HG02938 (cell line): ENCODE measurements at regions not wholly inside any gene's neighbourhood (a gene's known extent, or its start where the extent isn't known, plus 50 kb on each side); places are given as distances from the start of the nearest gene placed in this dataset.

Experiments
- ATAC-seq: cut with Tn5 transposase; IDR thresholded peaks from one replicate; pipeline ENCODE4 v1.9.1; 2021; ENCODE audit warnings: mild to moderate bottlenecking, moderate library complexity; ENCODE audit not compliant: unreplicated experiment

DNA sequence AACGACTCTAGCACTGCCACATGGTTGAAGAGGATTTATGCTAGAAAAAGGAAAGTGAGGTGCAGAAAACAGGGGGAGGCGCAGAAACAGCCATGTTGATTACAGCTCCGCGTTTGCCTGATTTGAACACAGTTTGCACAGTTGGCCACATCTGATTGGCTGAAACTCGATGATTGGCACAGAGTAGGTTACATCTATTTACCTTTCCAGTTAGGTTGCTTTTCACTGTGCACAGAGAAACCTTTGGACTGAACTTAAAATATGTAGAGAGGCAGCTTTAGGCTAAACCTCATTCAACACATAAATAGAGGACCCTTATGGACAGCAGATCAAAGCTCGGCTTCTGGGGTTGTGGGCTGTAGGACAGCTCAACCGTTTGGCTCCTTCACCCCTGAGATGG, 153.7 kb upstream of the APCDD1 start:
- no peak for ATAC-seq

DNA sequence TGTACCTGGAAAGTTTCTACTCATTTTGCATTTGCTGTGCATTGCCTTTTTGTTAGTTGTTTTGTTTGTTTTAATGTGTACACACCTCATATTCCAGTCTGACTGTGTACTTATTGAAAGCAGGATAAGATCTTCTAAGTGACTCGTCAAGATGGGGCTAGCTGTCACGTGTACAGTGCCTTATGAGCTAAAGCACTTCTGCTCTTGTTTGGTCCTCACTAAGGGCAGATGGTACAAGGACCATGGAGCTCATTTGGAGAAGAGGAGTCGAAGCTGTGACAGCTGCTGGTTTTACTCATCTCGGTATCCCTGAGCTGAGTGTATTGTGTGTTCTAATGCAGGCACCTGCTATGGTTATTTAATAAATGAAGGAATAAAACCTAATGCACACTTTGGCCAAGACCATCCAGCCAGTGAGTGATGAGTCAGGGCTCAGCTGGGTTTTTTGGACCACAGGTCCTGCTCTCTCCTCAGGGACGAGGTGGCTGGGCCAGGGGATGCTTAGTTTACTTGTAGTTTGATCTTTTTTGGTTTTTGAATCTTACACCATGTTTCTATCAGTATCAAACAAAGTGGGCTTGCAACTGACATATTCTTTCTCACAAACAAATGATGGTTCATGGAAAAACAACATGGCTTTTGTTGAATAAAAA, 152.5 kb upstream of the APCDD1 start:
- no peak for ATAC-seq

DNA sequence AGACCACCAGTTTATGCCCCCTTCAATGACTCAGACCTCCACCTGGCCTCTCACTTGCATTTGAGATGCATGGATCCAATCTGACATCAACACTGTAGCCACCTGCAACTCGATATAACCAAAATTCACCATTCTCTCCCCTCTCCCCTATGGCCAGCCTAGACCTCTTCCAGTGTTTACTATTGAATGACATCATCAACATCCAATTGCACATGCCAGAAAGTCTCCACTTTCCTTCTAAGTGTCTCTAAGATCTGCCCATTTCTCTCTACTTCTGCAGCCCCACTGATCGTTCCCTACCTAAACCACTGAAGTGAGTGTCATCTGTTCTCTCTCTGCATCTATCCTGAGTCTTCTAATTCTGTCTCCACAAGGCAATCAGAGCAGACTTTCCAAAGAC, 151.3 kb upstream of the APCDD1 start:
- no peak for ATAC-seq

DNA sequence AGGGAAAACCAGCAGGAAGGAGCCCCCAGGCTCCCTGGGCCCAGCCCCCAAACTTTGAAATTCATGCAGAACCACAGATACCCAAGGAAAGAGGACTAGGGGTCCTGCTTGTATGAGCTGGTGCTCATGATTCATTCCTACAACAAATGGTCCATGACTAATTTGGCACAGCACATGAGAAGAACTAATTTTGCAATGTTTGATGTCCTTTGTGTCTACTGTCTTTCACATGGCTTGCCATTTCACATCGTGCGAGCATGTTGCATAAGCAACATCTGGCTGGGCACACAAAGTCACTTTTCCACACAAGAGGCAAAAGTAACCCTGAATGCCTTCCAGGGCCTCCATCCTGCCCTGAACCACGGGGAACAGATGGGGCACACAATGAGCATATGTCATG, 149.6 kb upstream of the APCDD1 start:
- no peak for ATAC-seq

DNA sequence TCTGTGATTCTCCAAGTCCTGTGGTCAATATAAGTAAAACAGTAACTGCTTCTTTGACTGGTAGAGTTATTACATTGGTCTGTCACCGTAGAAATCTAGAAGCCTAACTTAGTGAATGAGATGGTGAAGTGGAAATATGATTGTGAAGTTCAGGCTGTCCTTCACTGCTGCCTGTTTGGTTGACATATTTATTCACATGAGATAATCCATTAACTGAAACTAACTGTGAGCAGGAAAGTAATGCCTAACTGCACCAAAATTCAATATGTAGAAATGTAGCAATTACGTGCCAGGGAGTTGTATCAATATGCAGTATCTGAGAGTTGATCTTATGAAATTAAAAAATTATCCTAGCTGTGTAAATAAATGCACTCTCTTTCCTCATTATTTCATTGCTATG, 147.7 kb upstream of the APCDD1 start:
- ATAC-seq, result no peak

DNA sequence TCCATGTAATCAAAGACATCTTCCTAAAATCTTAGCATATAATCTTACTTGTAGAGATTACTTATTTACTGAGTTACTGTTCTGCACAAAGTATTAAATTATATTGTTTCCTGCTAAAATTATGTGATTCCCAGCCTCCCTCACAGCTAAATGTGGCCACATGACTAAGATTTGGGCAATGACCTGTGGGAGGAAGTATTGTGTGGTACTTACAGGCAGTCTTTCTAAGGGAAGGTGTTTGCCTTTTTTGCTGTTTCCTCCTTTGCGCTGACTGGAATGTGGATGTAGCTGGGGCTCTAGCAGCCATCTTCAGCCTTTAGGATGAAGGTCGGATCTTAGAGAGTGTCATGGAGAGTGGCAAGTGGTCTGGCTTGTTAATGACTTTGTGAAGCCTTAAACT, 146.3 kb upstream of the APCDD1 start:
- ATAC-seq, result no peak

DNA sequence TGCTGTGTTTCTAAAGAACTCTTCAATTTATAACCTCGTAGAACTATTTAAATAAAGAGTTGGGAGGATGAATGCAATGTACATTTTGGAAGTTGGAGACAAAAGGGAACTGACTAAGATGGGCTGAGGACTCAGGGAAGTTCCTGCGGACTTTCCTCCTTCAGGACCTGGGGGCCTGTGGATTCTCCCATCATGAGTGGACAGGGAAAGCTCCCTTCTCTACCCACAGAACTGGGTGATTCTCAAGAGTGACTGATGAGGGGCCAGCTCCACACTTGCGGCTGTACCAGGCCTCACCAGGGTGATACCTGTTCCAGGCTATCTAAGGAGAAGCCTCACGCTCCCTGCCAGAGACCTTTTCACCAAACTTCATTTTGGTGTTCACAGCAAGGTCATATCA, 143.8 kb upstream of the APCDD1 start:
- no peak for ATAC-seq

DNA sequence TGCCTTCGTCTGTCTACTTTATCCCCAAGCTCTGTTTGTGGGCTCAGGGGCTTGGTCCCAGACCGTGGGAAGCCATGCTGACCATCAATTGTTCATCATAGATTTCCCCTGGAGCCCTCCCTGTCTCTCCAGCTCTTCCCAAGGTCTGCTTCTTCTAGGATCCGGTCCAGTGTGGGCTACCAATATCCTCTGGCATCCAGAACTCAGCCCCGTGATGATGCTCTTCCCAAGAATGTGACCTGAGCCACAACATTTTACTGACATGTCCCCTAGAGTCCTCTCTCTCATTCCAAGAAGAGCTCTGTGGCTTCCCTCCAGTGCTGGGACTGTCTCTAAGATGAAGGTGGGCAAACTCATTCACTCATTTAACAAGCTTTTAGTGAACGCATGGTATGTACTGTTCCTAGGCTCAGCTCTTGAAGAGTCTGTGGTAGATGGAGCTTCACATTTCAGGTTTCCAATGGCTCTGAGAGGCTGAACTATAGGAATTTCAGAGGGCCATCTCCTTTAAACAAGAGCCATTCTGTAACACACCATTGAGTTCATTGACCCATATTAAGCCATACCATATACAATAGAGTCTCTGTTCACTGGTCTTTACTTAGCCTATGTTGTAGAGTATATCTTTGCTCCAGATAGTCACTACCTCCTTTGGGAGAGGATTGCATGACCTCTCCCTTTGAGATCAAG, 142.0 kb upstream of the APCDD1 start:
- no peak for ATAC-seq

DNA sequence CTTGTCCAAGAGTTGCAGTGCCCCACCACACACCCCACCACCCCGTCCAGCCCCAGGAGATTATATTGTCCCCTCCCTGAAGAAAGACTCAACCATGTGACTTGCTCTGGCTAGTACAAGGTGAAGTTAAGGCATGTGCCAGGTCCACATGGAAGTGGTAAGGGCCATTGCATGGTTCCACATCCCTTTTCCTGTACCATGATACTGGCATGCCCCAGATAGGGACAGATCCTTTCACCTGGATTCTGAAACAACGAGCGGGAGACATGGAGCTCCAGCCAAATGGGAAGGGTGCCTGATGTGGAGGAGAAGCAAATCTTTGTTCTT, 141.5 kb upstream of the APCDD1 start:
- ATAC-seq, result no peak

DNA sequence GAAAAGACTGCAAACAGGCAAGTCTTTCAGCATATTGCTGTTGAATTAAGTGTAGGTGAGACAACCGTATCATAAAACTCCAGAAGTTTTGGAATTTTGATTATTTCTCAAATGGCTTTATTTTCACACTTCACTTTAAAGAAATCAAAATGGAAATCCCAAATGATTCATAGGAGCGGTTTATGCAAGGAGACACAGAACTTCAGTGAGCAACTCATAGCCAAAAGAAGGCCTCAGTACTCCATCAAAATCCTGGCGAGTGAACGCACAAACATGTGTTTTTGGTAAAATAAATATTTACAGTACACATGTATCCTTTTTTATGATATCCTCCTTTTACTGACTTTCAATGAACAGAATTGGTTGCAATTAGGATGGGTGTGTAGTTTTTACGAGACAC, 140.4 kb upstream of the APCDD1 start:
- no peak for ATAC-seq

DNA sequence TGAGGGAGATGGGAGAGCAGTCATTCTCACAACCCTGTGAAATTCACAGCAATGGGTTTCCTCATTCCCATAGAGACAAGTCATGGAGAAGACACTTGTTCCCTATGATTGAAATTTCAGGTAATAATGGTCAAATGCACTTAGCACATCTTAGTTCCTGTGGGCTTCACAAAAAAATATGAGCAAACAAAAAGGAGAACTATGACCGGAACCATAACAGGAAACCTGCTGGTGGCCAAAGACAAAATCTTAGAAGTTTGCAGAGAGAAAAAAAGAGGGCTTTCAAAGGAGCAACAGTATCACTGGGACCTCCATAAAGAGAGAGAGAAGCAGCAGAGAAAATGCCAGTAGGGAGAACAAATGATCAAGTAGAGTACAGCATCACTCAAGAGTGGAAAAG, 138.9 kb upstream of the APCDD1 start:
- no peak for ATAC-seq

DNA sequence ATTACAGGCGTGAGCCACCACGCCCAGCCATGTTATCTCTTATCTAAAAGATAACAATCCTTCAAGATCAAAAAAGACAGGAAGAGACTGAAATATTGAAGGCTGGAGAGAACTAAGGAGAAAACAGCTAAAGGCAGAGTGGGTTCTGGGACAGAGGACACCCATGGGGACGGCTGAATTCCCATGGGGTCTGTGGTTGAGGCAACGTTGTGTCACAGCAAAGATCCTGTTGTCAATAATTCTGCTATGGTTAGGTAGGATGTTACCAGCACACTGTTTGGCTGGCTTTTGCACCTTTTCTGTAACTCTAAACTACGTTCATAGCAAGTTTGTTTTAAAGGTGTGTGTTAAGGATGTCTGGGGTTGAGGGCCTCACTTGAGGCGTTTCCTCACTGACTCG, 137.7 kb upstream of the APCDD1 start:
- no peak for ATAC-seq

DNA sequence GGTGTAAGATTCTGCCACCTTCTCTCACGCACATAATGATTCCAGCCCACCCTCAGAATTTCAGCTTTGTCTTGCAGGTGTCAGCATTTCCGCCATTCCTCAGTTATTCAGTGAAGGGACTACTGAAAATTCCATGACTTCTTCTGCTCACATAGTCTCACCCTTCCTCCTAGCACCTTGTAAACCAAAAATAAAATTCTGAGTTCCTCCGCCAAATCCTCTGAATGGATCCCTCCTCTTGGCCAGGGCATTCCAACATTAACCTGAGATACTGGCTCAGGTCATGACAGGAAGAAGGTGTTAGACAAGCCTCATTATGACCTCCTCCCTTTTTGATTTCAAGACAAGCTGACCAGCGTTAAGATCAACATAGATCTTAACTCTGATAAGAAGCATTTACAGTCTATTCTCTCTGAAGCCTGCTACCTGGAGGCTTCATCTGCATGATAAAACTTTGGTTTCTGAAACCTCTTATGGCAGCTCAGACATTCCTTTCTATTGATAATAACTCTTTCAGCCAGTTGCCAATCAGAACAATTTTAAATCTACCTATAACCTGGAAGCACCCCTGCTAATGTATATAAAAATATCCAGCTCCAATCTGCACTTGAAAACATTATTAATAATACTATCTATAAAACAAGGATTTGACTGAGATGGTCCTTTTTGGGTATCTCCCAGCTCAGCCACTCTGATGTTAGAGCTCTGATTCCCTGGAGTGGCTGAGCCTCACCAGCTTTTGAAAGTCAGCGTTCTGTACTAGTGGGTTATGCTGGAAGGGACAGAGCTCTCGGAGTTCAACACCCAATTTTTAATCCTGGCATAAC, 136.4 kb upstream of the APCDD1 start:
- ATAC-seq, result no peak

DNA sequence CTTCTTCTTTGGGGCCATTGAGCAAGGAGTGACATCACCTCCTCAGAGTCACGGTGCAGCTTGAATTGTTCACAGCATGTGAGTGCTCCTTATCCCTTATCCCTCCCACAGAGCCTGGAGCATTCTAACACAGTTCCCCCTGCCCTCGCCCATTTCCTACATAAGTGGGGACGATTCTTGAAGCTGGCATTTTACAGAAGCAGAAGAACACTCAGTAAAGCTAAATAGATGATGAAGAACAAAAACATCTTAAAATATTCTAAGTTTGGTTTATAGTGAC, 135.8 kb upstream of the APCDD1 start:
- no peak for ATAC-seq

DNA sequence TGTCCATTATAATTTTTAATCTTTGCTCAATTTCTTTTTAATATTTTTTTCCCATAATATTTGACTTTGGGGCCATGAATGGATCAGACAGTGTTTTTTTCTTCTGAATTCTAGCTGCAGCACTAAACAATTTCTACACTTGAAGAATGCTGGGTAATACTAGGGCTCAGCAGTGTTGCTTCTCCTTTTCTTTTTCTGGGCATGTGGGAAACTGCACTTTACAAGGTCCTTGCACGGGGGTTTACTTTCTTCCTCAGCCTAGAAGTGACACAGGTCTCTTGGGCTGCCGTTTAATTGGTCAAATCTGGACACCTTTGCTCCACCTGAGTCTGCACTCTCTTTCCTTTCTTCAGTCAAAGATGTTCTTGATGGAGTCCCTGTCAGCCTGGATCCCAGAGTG, 135.4 kb upstream of the APCDD1 start:
- ATAC-seq, result no peak

DNA sequence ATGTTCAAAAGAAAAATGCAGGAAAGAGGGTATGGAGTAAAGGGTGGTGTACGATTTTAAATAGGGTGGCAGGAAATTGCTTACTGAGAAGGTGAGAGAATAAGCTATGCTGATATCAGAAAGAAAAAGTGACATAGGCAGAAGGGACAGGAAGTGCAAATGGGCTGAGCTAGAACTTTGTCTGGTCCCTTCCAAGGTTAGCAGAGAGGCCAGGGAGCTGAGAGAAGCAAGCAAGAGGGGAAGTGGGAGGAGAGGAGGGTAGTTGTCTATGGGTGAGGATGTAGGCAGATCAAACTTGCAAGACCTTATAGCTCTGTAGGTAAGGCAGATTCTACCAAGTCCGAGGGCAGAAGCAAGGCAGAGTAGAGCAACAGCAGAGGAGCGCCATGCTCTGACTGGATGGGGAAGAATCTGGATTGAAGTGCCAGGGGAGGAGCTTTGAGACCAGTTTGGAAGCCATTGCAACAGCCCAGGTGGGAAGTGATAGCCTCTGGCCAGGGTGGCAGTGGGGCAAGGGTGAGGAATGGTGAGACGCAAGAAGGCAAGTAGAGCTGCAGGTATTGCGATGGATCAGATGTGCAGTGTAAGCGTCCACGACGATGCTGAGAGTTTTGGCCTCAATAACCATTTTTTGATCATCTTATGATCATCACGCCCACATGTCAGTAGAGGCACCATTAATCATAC, 134.4 kb upstream of the APCDD1 start:
- no peak for ATAC-seq

DNA sequence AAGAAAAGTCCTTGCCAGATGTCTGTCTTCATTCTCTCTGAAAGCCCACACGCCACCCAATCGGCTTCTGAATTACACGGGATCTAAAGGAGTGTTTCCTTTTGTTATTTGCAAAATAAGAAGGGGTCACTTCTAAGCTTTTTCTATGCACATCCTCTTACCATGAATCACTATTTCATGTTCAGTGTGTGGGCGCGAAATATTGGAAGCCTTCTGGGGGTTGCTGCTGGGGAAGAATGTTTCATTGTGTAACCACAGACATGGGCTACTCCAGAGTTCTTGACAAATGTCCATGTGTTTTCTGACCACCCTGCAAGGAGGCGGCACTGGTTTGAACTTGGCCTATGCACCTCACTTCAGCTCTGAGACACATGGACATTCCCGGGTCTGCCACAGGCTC, 133.6 kb upstream of the APCDD1 start:
- ATAC-seq, result no peak

DNA sequence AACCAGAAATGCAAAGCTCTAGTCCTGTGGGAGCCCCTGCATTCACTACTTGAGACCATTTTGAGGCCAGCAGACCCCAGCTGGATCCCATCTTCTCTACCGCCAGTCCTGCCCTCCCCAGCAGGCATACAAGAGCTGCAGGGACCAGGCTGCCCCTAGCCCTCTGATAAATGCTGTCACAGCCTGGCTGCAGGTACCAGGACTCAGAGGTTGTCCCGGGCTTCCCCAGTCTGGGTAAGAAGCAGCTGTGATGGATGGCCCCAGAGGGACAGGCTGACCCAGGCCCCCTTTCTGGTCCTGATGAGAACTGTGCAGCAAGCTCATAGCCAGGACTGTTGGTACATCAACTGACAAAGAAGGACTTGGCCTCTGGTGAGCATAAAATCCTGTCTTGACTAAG, 132.9 kb upstream of the APCDD1 start:
- no peak for ATAC-seq

DNA sequence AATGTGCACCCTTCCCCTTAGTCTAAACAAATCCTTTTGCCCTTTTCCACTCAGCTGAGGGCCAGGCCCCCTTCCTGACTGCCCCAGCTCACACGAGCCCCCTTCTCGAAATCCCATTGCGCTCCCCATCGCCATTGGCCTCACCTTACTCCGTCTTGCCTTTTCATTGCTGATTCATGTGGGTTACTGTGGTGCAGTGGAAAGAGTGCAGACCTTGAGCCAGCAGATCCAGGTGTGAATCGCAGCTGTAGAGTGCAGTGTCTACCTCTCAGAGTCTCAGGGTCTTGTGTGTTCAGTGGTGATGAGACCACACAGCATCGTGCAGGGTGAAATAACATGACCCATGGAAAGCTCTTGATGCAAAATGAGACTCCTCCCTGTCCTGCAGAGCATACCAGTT, 132.4 kb upstream of the APCDD1 start:
- ATAC-seq, result no peak

DNA sequence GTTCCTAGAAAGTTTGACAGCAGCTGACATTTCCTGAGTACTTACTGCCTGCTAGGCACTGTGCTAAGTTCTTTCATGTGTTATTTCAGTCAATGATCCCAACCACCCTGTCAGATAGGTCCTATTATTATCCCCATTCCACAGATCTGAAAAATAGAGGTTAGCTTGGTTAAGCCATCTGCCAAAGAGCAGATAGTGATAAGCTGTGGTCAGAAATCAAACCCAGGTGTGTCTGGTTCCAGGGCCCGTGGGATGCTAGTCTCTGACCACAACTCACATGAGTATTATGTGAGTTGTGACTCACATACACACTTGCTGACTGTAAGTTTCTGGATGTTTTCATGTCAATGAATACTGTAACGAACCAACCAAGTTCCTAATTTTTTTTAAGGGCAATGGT, 132.0 kb upstream of the APCDD1 start:
- ATAC-seq, result no peak

DNA sequence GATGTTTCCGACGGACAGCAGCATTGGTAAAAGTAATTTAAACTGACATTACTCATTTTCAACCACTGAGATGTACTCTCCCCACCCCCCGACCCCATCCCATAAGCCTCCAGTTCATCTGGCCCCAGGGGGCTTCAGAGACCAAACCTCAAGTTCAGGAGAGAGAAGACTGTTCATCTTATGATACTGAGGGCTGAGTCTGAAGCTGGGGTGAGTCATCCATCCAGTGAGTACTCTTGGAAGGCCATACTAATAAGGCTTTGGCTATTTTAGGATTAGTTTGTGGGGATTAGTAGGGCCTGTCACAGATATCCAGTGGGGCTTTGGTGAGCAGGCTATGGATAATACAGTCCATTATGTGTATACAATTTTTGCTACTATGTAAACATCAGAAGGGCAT, 125.3 kb upstream of the APCDD1 start:
- no peak for ATAC-seq

DNA sequence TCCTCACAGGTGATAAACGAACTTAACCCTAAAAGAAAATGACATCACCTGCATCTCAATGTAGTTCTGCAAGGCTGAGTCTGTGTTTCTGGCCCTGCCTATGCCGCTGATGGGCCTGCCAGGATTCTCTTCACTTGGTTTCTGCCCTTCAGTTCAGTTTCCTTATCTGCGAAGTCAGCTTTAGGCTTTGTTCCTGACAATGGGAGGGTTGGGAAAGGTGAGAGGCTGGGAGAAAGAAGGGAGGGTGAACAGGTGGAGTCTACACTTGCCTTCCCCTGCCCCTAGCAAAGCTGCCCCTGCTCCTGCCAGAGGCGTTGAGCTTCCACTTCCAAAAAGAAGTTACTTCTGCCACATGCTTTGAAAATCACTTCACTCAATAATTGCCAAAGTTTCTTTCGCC, 124.0 kb upstream of the APCDD1 start:
- no peak for ATAC-seq
